ENCODE measurements at regions not wholly inside any gene's neighbourhood (a gene's known extent, or its start where the extent isn't known, plus 50 kb on each side); places are given as distances from the start of the nearest gene placed in this dataset.

DNA sequence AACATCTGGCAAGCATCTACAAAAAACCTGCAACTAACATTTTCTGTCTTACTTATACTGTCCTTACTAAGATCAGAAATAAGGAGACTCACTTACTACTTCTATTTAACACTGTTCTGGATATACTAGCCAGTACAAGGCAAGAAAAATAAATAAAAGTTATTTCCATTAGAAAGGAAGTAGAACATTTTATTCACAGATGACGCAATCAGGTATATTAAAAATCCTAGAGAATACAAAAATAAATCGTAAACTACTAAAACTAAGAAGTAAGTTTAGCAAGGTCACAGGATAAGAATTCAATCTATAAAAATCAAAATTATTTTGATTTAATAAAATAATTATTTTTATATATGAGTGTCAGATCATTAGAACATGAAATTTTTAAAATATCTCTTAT, 264.6 kb downstream of the BARHL2 start:
- TF ChIP-seq, protein P1, sequence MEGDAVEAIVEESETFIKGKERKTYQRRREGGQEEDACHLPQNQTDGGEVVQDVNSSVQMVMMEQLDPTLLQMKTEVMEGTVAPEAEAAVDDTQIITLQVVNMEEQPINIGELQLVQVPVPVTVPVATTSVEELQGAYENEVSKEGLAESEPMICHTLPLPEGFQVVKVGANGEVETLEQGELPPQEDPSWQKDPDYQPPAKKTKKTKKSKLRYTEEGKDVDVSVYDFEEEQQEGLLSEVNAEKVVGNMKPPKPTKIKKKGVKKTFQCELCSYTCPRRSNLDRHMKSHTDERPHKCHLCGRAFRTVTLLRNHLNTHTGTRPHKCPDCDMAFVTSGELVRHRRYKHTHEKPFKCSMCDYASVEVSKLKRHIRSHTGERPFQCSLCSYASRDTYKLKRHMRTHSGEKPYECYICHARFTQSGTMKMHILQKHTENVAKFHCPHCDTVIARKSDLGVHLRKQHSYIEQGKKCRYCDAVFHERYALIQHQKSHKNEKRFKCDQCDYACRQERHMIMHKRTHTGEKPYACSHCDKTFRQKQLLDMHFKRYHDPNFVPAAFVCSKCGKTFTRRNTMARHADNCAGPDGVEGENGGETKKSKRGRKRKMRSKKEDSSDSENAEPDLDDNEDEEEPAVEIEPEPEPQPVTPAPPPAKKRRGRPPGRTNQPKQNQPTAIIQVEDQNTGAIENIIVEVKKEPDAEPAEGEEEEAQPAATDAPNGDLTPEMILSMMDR (IDR thresholded peaks at IDR 0.05), result no peak
- TF ChIP-seq EP300 (IDR thresholded peaks at IDR 0.05) (no peak), POLR2AphosphoS5 (IDR thresholded peaks at IDR 0.05) (no peak)

Data from gastroesophageal sphincter (tissue), 3 donors.